Testis (tissue), 2 donors: ENCODE measurements at regions not wholly inside any gene's neighbourhood (a gene's known extent, or its start where the extent isn't known, plus 50 kb on each side); places are given as distances from the start of the nearest gene placed in this dataset.

Experiments
- CTCF ChIP-seq, 3 experiments: fragments of 450-650 bp in 2 of 3; fragments of 200-600 bp in 1 of 3; sonication (generic) in 1 of 3; IDR thresholded peaks; one replicate each; pipeline ENCODE4 v1.5.1; 2016 to 2019; ENCODE audit warnings: antibody characterized with exemption in 3 of 3, mild to moderate bottlenecking in 2 of 3, moderate library complexity in 1 of 3
- POLR2A ChIP-seq: fragments of 450-650 bp; IDR thresholded peaks from one replicate; pipeline ENCODE4 v1.6.1; 2017; ENCODE audit warnings: antibody characterized with exemption, mild to moderate bottlenecking, moderate library complexity

DNA sequence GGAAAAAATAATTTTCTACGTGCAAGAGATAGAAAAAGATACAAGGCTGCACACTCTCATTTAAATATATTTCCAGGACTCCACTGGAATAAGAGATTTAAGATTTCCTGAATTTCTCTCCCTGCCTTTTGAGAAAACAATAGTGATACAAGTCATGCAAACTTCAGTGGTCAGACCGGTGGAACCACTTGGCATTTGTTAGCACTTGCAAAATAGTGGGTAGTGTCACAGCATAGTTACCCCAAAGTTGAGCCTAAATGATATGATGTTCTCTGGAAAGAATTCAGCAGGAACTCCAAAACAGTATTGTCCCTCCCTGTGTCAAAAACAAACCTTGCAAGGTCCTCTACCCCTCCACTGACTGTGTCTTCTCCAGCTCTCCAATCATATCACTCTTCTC, 102.3 kb downstream of the ANKRD50 start:
- TF ChIP-seq CTCF (IDR thresholded peaks at IDR 0.05): no peak
- TF ChIP-seq POLR2A: no peak
